ENCODE measurements at regions not wholly inside any gene's neighbourhood (a gene's known extent, or its start where the extent isn't known, plus 50 kb on each side); places are given as distances from the start of the nearest gene placed in this dataset.
"Not testable (repeated sequence)": the region's sequence is repeated elsewhere in the genome, so short reads cannot be mapped to it uniquely, and the experiment has no call there.

- H3K4me1 Mint-ChIP-seq (ENCODE audit: low read depth, unreplicated experiment), result no peaks in the 10 kb centered on the region
- peaks cover 30% of the 10 kb centered on the region for H3K27me3 Mint-ChIP-seq (ENCODE audit: unreplicated experiment)
- H3K9me3 Mint-ChIP-seq (ENCODE audit: low read depth, unreplicated experiment), result no peaks in the 10 kb centered on the region
- no peak overlapping the region for H3K27ac Mint-ChIP-seq (ENCODE audit: unreplicated experiment)
- H3K36me3 Mint-ChIP-seq (ENCODE audit: insufficient read depth, unreplicated experiment), result no peaks in the 10 kb centered on the region
- no TSS peak for BruUV-seq (replicated peaks)
- CTCF ChIA-PET, result interaction anchor here (0.5 to 0.7 kb wide), 2 partner anchors 34 to 185 kb away, joined by 3 read pairs; no protein-coding TSS in a partner anchor
- no peak for TF ChIP-seq CTCF (IDR thresholded peaks at IDR 0.05; ENCODE audit: unreplicated experiment)
- H3K4me3 Mint-ChIP-seq (ENCODE audit: low read depth, unreplicated experiment), result no peak overlapping the region
- DNase-seq, result no peak
- intact Hi-C loops (cut with micrococcal nuclease; ENCODE audit: unreplicated experiment), result loop anchor here (10.0 kb wide), 1 partner anchor 181 kb away; no protein-coding TSS in a partner anchor
Measured at GRCh38 chrX:19225909-19226308, 103.6 kb upstream of the ADGRG2 start.

GRCh38 chrX:19229896-19230295 lies 107.6 kb upstream of the ADGRG2 start:
- H3K4me3 Mint-ChIP-seq (ENCODE audit: low read depth, unreplicated experiment); BruUV-seq (replicated peaks); DNase-seq; H3K27ac Mint-ChIP-seq (ENCODE audit: unreplicated experiment); H3K9me3 Mint-ChIP-seq (ENCODE audit: low read depth, unreplicated experiment); H3K27me3 Mint-ChIP-seq (ENCODE audit: unreplicated experiment); CTCF ChIA-PET; H3K4me1 Mint-ChIP-seq (ENCODE audit: low read depth, unreplicated experiment); H3K36me3 Mint-ChIP-seq (ENCODE audit: insufficient read depth, unreplicated experiment): not testable (repeated sequence)
- intact Hi-C loops (cut with micrococcal nuclease; ENCODE audit: unreplicated experiment), result loop anchor here (10.0 kb wide), 1 partner anchor 185 kb away; no protein-coding TSS in a partner anchor

- Mint-ChIP-seq H3K9me3 (ENCODE audit: low read depth, unreplicated experiment) (peaks cover 3% of the 10 kb centered on the region), H3K27ac (ENCODE audit: unreplicated experiment) (no peak overlapping the region)
- CTCF ChIA-PET, result no interaction called here
Measured at GRCh38 chrX:19237901-19238300, 105.8 kb upstream of the PDHA1 start.

GRCh38 chrX:19243431-19243830 lies 100.3 kb upstream of the PDHA1 start:
- H3K4me3 Mint-ChIP-seq (ENCODE audit: low read depth, unreplicated experiment), result no peak overlapping the region
- intact Hi-C loops (cut with micrococcal nuclease; ENCODE audit: unreplicated experiment), result no loop called here
- H3K4me1 Mint-ChIP-seq (ENCODE audit: low read depth, unreplicated experiment), result no peaks in the 10 kb centered on the region
- no peak overlapping the region for H3K27ac Mint-ChIP-seq (ENCODE audit: unreplicated experiment)
- CTCF ChIA-PET, result no interaction called here
- BruUV-seq (replicated peaks), result no TSS peak
- H3K36me3 Mint-ChIP-seq (ENCODE audit: insufficient read depth, unreplicated experiment), result no peaks in the 10 kb centered on the region
- H3K27me3 Mint-ChIP-seq (ENCODE audit: unreplicated experiment), result peaks cover 63% of the 10 kb centered on the region
- no peak for DNase-seq
- peaks cover 3% of the 10 kb centered on the region for H3K9me3 Mint-ChIP-seq (ENCODE audit: low read depth, unreplicated experiment)
- no peak for TF ChIP-seq CTCF (IDR thresholded peaks at IDR 0.05; ENCODE audit: unreplicated experiment)

More at GRCh38 chrX:19237901-19238300, 105.8 kb upstream of the PDHA1 start:
- no TSS peak for BruUV-seq (replicated peaks)
- peaks cover 49% of the 10 kb centered on the region for H3K27me3 Mint-ChIP-seq (ENCODE audit: unreplicated experiment)
- TF ChIP-seq CTCF (IDR thresholded peaks at IDR 0.05; ENCODE audit: unreplicated experiment), result no peak
- no peak overlapping the region for H3K4me3 Mint-ChIP-seq (ENCODE audit: low read depth, unreplicated experiment)
- intact Hi-C loops (cut with micrococcal nuclease; ENCODE audit: unreplicated experiment), result no loop called here
- H3K4me1 Mint-ChIP-seq (ENCODE audit: low read depth, unreplicated experiment), result no peaks in the 10 kb centered on the region
- H3K36me3 Mint-ChIP-seq (ENCODE audit: insufficient read depth, unreplicated experiment), result no peaks in the 10 kb centered on the region
- no peak for DNase-seq

- BruUV-seq (replicated peaks); H3K9me3 Mint-ChIP-seq (ENCODE audit: low read depth, unreplicated experiment); H3K36me3 Mint-ChIP-seq (ENCODE audit: insufficient read depth, unreplicated experiment); H3K27ac Mint-ChIP-seq (ENCODE audit: unreplicated experiment); H3K4me3 Mint-ChIP-seq (ENCODE audit: low read depth, unreplicated experiment); intact Hi-C loops (cut with micrococcal nuclease; ENCODE audit: unreplicated experiment); CTCF ChIA-PET; DNase-seq; H3K4me1 Mint-ChIP-seq (ENCODE audit: low read depth, unreplicated experiment): not testable (repeated sequence)
- H3K27me3 Mint-ChIP-seq (ENCODE audit: unreplicated experiment), result peaks cover 63% of the 10 kb centered on the region
Measured at GRCh38 chrX:19244921-19245320, 98.8 kb upstream of the PDHA1 start.

Data from Calu3 (cell line).